Islet of Langerhans (tissue), 1 donor: ENCODE measurements at regions not wholly inside any gene's neighbourhood (a gene's known extent, or its start where the extent isn't known, plus 50 kb on each side); places are given as distances from the start of the nearest gene placed in this dataset.
"Not testable (repeated sequence)": the region's sequence is repeated elsewhere in the genome, so short reads cannot be mapped to it uniquely, and the experiment has no call there.

Experiments used
- FAIRE-seq: peaks from one replicate; lab custom pipeline; 2011; peaks lifted over from hg19 to GRCh38; lab: Jason Lieb, UNC

GRCh38 chr5:164206196-164206595, 700.8 kb downstream of the MAT2B start:
- FAIRE-seq: no peak

GRCh38 chr5:164207646-164208045, 702.2 kb downstream of the MAT2B start:
- FAIRE-seq: no peak

GRCh38 chr5:164210491-164210890, 705.1 kb downstream of the MAT2B start:
- FAIRE-seq: no peak

GRCh38 chr5:164214698-164215097, 709.3 kb downstream of the MAT2B start:
- FAIRE-seq: no peak

GRCh38 chr5:164217464-164217863, 712.0 kb downstream of the MAT2B start:
- no peak for FAIRE-seq

GRCh38 chr5:164220522-164220921, 715.1 kb downstream of the MAT2B start:
- no peak for FAIRE-seq

GRCh38 chr5:164224236-164224635, 718.8 kb downstream of the MAT2B start:
- no peak for FAIRE-seq

GRCh38 chr5:164224772-164225171, 719.4 kb downstream of the MAT2B start:
- FAIRE-seq: no peak

GRCh38 chr5:164230341-164230740, 724.9 kb downstream of the MAT2B start:
- no peak for FAIRE-seq

- peak; percentile 99 for FAIRE-seq
These were observed 728.4 kb downstream of the MAT2B start for GRCh38 chr5:164233791-164234190.

GRCh38 chr5:164234321-164234720, 728.9 kb downstream of the MAT2B start:
- FAIRE-seq: no peak

- FAIRE-seq: no peak
These were observed 730.0 kb downstream of the MAT2B start for GRCh38 chr5:164235300-164235891.

- FAIRE-seq: no peak
These were observed 732.1 kb downstream of the MAT2B start for GRCh38 chr5:164237486-164237885.

- not testable (repeated sequence) for FAIRE-seq
These were observed 746.4 kb downstream of the MAT2B start for GRCh38 chr5:164251781-164252180.

GRCh38 chr5:164253764-164254163, 748.3 kb downstream of the MAT2B start:
- no peak for FAIRE-seq

- FAIRE-seq: no peak
These were observed 750.3 kb downstream of the MAT2B start for GRCh38 chr5:164255598-164256213.

- no peak for FAIRE-seq
These were observed 750.9 kb downstream of the MAT2B start for GRCh38 chr5:164256351-164256750.

- FAIRE-seq: no peak
These were observed 751.5 kb downstream of the MAT2B start for GRCh38 chr5:164256954-164257353.

- FAIRE-seq: no peak
These were observed 760.1 kb downstream of the MAT2B start for GRCh38 chr5:164265566-164265965.

GRCh38 chr5:164266571-164266970, 761.2 kb downstream of the MAT2B start:
- no peak for FAIRE-seq

- no peak for FAIRE-seq
These were observed 772.3 kb downstream of the MAT2B start for GRCh38 chr5:164277720-164278119.

GRCh38 chr5:164289526-164289925, 784.1 kb downstream of the MAT2B start:
- FAIRE-seq: peak; percentile 51

- no peak for FAIRE-seq
These were observed 791.2 kb downstream of the MAT2B start for GRCh38 chr5:164296603-164297080.

- no peak for FAIRE-seq
These were observed 792.7 kb downstream of the MAT2B start for GRCh38 chr5:164298165-164298564.
